Spinal cord (tissue), 10 donors: ENCODE measurements at regions not wholly inside any gene's neighbourhood (a gene's known extent, or its start where the extent isn't known, plus 50 kb on each side); places are given as distances from the start of the nearest gene placed in this dataset. TPM values are rescaled to one million over a fixed set of nuclear protein-coding genes. Genes with fewer than 3 reads are reported as not detected.

ENCODE experiments used
- DNase-seq, 6 donors: peaks; one replicate each; pipeline versions ENCODE4 v3.0.0 to v3.0.0-alpha.2; 2013 to 2015; ENCODE audit warnings: low spot score in 6 of 6, low read depth in 4 of 6
- H3K27ac ChIP-seq: one replicate; pipeline ENCODE4 v1.5.1; 2013; ENCODE audit warnings: low read depth, low read length, control low read depth
- H3K27me3 ChIP-seq: one replicate; pipeline ENCODE4 v1.6.1; 2013; ENCODE audit warnings: low read length; ENCODE audit not compliant: control insufficient read depth, insufficient read depth
- H3K36me3 ChIP-seq: one replicate; pipeline ENCODE4 v1.6.1; 2013; ENCODE audit warnings: low read length; ENCODE audit not compliant: control insufficient read depth, insufficient read depth
- H3K4me1 ChIP-seq: one replicate; pipeline ENCODE4 v1.6.1; 2013; ENCODE audit warnings: low read length; ENCODE audit not compliant: control insufficient read depth, insufficient read depth
- H3K4me3 ChIP-seq: one replicate; pipeline ENCODE4 v1.5.1; 2013; ENCODE audit warnings: low read depth, low read length, control low read depth
- H3K9me3 ChIP-seq: one replicate; pipeline ENCODE4 v1.6.1; 2013; ENCODE audit warnings: low read length; ENCODE audit not compliant: control insufficient read depth, insufficient read depth
- WGBS: methylation state at CpG from one replicate; pipeline ENCODE4 v1.1.5; 2013; ENCODE audit warnings: missing lambda C conversion rate; ENCODE audit not compliant: insufficient coverage; 5-methylcytosine and 5-hydroxymethylcytosine counted together
- small RNA-seq: library from RNA; depleted of rRNA; stranded (forward); fragments of <200 nt; gene quantifications from one replicate; pipeline ENCODE3, GENCODE V24; 2014; ENCODE audit warnings: low replicate concordance
- donor health status: healthy.

GRCh38 chr15:93138681-93139250 is 49.8 kb upstream of the RGMA start:
- H3K36me3 ChIP-seq, result no peaks in the 10 kb centered on the region
- WGBS, result 90% methylated on average over 3 of the region's 3 CpGs
- no peaks in the 10 kb centered on the region for H3K27me3 ChIP-seq
- H3K9me3 ChIP-seq, result no peaks in the 10 kb centered on the region
- peak in 1 of 6 donors; percentile 62 for DNase-seq
- H3K4me3 ChIP-seq, result no peak overlapping the region
- H3K4me1 ChIP-seq, result peaks cover 18% of the 10 kb centered on the region
- H3K27ac ChIP-seq, result no peak overlapping the region

Small RNAs in the stretch of these regions (small RNA-seq; reads per million reads assigned to genes)
- not detected for gene AC103996.1
- gene AC112693.2, result not detected
